Peyer's patch (tissue), 4 donors: ENCODE measurements at regions not wholly inside any gene's neighbourhood (a gene's known extent, or its start where the extent isn't known, plus 50 kb on each side); places are given as distances from the start of the nearest gene placed in this dataset.
"Not testable (repeated sequence)": the region's sequence is repeated elsewhere in the genome, so short reads cannot be mapped to it uniquely, and the experiment has no call there.

ENCODE experiments used
- CTCF ChIP-seq, 6 experiments: fragments of 450-650 bp in 4 of 6; fragments of 200-600 bp in 2 of 6; sonication (generic) in 1 of 6; IDR thresholded peaks; one replicate each; pipeline ENCODE4 v1.5.1; 2017 to 2019; ENCODE audit warnings: antibody characterized with exemption in 6 of 6, mild to moderate bottlenecking in 3 of 6, moderate library complexity in 1 of 6
- POLR2A ChIP-seq, 2 donors: fragments of 450-650 bp; IDR thresholded peaks; one replicate each; pipeline ENCODE4 v1.5.1; 2017; ENCODE audit warnings: antibody characterized with exemption in 2 of 2, mild to moderate bottlenecking in 2 of 2, moderate library complexity in 2 of 2

- not testable (repeated sequence) for TF ChIP-seq CTCF, POLR2A (IDR thresholded peaks at IDR 0.05)
Measured at GRCh38 chr3:4921589-4921988, 57.6 kb upstream of the BHLHE40 start.
